ENCODE measurements at regions not wholly inside any gene's neighbourhood (a gene's known extent, or its start where the extent isn't known, plus 50 kb on each side); places are given as distances from the start of the nearest gene placed in this dataset.

DNA sequence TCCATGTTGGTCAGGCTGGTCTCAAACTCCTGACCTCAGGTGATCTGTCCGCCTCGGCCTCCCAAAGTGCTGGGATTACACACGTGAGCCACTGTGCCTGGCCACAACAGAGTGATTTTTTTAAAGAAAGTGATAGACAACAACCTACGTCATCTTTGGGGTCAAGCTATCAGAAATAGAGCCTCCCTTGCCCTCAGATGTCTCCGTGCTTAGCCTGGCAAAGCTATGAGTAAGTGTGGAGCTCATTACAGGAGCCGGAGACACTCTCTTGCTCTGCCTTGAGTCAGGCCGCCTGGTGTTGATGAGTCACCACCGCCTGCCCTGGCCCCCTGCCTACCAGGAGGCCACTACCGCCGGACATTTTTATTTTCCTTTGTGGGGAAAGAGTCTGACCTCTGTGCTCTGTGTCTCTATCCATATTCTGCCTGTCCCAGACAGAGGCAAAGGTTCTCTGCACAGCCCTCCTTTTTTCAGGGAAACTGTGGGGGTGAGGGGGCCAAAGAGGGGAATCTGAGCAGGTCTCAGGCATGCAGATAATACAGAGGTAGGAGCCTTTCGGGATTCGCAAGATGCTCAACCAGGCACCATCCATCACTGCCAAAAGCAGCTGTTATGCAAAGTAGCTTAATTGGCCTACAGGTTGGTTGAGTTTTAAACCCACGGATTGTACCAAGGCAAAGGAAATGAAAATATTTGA is 123.7 kb upstream of the CPEB4 start:
- Histone ChIP-seq H3K4me2 (ENCODE audit: low read length) (no peak overlapping the region), H3K4me3 (ENCODE audit: low read length) (no peak overlapping the region), H3K36me3 (ENCODE audit: control insufficient read depth, low read length) (no peaks in the 10 kb centered on the region), H3K27me3 (ENCODE audit: control insufficient read depth, low read length) (peaks cover 4% of the 10 kb centered on the region; the same call in 1 of the 2 replicates), H3K9me2 (replicated peaks; ENCODE audit: control insufficient read depth, low read length) (no peaks in the 10 kb centered on the region), H3K9me3 (ENCODE audit: control insufficient read depth, insufficient read depth, low read length) (no peaks in the 10 kb centered on the region), H3K4me1 (ENCODE audit: control insufficient read depth, low read length) (peaks cover 17% of the 10 kb centered on the region), H3F3A (ENCODE audit: control insufficient read depth, insufficient read depth) (no peaks in the 10 kb centered on the region), H4K20me1 (ENCODE audit: control insufficient read depth, insufficient read depth, low read depth, low read length) (no peaks in the 10 kb centered on the region), H3K79me2 (ENCODE audit: control insufficient read depth, low read length) (no peaks in the 10 kb centered on the region), H3K27ac (ENCODE audit: low read depth, low read length) (no peak overlapping the region)
- TF ChIP-seq EZH2phosphoT487 (IDR thresholded peaks at IDR 0.05; ENCODE audit: borderline replicate concordance, low read length): no peak
- TF ChIP-seq, protein P1, sequence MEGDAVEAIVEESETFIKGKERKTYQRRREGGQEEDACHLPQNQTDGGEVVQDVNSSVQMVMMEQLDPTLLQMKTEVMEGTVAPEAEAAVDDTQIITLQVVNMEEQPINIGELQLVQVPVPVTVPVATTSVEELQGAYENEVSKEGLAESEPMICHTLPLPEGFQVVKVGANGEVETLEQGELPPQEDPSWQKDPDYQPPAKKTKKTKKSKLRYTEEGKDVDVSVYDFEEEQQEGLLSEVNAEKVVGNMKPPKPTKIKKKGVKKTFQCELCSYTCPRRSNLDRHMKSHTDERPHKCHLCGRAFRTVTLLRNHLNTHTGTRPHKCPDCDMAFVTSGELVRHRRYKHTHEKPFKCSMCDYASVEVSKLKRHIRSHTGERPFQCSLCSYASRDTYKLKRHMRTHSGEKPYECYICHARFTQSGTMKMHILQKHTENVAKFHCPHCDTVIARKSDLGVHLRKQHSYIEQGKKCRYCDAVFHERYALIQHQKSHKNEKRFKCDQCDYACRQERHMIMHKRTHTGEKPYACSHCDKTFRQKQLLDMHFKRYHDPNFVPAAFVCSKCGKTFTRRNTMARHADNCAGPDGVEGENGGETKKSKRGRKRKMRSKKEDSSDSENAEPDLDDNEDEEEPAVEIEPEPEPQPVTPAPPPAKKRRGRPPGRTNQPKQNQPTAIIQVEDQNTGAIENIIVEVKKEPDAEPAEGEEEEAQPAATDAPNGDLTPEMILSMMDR (IDR thresholded peaks at IDR 0.05; ENCODE audit: low read depth, low read length, poor library complexity, severe bottlenecking): no peak

DNA sequence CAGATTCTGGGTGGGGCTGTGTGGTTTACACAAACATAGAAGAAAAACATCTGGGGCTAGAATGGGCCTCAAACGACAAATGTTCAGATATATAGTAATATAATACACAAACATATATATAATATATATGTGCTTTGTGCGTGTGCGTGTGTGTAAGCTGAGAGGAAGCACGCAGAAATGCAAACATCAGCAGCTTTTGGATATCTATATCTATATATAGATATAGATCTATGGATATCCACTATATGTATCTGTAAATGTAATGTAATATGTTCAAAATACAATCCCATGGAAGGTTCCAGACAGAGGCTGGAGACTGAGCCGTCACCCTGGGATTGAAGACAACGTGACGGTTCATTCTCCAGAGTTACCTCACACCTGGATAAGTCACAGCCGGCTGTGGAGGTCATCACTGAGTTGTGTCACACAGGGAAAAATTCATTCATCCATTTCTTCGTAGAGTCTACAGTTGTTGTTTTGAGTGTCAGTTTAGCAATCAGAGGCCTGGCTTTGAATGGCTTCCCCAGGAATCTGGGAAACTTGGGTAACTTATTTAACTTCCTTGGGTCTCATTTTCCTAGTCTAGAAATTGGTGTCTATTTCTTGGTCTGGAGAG is 123.0 kb upstream of the CPEB4 start:
- H3K79me2 ChIP-seq (ENCODE audit: control insufficient read depth, low read length): no peaks in the 10 kb centered on the region
- peaks cover 17% of the 10 kb centered on the region for H3K4me1 ChIP-seq (ENCODE audit: control insufficient read depth, low read length)
- H3K4me3 ChIP-seq (ENCODE audit: low read length): no peak overlapping the region
- H3K27ac ChIP-seq (ENCODE audit: low read depth, low read length): no peak overlapping the region
- no peaks in the 10 kb centered on the region for H3K9me2 ChIP-seq (replicated peaks; ENCODE audit: control insufficient read depth, low read length)
- no peaks in the 10 kb centered on the region for H3F3A ChIP-seq (ENCODE audit: control insufficient read depth, insufficient read depth)
- no peak overlapping the region for H3K4me2 ChIP-seq (ENCODE audit: low read length)
- no peak for TF ChIP-seq EZH2phosphoT487 (IDR thresholded peaks at IDR 0.05; ENCODE audit: borderline replicate concordance, low read length)
- TF ChIP-seq, protein P1 (IDR thresholded peaks at IDR 0.05; ENCODE audit: low read depth, low read length, poor library complexity, severe bottlenecking): no peak
- no peaks in the 10 kb centered on the region for H3K9me3 ChIP-seq (ENCODE audit: control insufficient read depth, insufficient read depth, low read length)
- no peaks in the 10 kb centered on the region for H4K20me1 ChIP-seq (ENCODE audit: control insufficient read depth, insufficient read depth, low read depth, low read length)
- peaks cover 4% of the 10 kb centered on the region; the same call in 1 of the 2 replicates for H3K27me3 ChIP-seq (ENCODE audit: control insufficient read depth, low read length)
- no peaks in the 10 kb centered on the region for H3K36me3 ChIP-seq (ENCODE audit: control insufficient read depth, low read length)

DNA sequence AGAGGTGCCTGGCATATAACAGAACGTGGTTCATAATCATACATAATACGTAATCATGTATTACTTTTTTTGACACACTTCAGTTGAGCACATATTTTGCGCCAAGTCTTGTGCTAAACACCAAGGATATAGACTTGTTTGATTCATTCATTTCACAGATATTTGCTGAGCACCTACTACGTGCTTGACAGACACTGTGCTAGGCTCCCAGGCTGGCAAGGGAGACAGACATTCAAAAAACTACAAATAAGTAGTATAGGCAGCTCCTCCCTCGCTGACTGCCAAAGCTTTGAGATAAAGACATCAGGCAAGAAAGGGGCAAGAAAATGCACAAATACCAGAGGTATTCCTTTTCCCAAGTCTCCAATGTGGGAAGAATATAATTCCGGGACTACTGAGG is 122.5 kb upstream of the CPEB4 start:
- Histone ChIP-seq H3K4me3 (ENCODE audit: low read length) (no peak overlapping the region), H3K4me2 (ENCODE audit: low read length) (no peak overlapping the region), H3K27ac (ENCODE audit: low read depth, low read length) (no peak overlapping the region), H3K36me3 (ENCODE audit: control insufficient read depth, low read length) (no peaks in the 10 kb centered on the region), H3K4me1 (ENCODE audit: control insufficient read depth, low read length) (peaks cover 17% of the 10 kb centered on the region), H3K9me3 (ENCODE audit: control insufficient read depth, insufficient read depth, low read length) (no peaks in the 10 kb centered on the region), H4K20me1 (ENCODE audit: control insufficient read depth, insufficient read depth, low read depth, low read length) (no peaks in the 10 kb centered on the region), H3F3A (ENCODE audit: control insufficient read depth, insufficient read depth) (no peaks in the 10 kb centered on the region), H3K79me2 (ENCODE audit: control insufficient read depth, low read length) (no peaks in the 10 kb centered on the region), H3K27me3 (ENCODE audit: control insufficient read depth, low read length) (peaks cover 4% of the 10 kb centered on the region; the same call in 1 of the 2 replicates), H3K9me2 (replicated peaks; ENCODE audit: control insufficient read depth, low read length) (no peaks in the 10 kb centered on the region)
- TF ChIP-seq EZH2phosphoT487 (IDR thresholded peaks at IDR 0.05; ENCODE audit: borderline replicate concordance, low read length): no peak
- TF ChIP-seq, protein P1 (IDR thresholded peaks at IDR 0.05; ENCODE audit: low read depth, low read length, poor library complexity, severe bottlenecking): no peak
